Peyer's patch (tissue), 4 donors: ENCODE measurements at regions not wholly inside any gene's neighbourhood (a gene's known extent, or its start where the extent isn't known, plus 50 kb on each side); places are given as distances from the start of the nearest gene placed in this dataset.
"Not testable (repeated sequence)": the region's sequence is repeated elsewhere in the genome, so short reads cannot be mapped to it uniquely, and the experiment has no call there.

ENCODE experiments used
- CTCF ChIP-seq, 6 experiments: fragments of 450-650 bp in 4 of 6; fragments of 200-600 bp in 2 of 6; sonication (generic) in 1 of 6; IDR thresholded peaks; one replicate each; pipeline ENCODE4 v1.5.1; 2017 to 2019; ENCODE audit warnings: antibody characterized with exemption in 6 of 6, mild to moderate bottlenecking in 3 of 6, moderate library complexity in 1 of 6
- POLR2A ChIP-seq, 2 donors: fragments of 450-650 bp; IDR thresholded peaks; one replicate each; pipeline ENCODE4 v1.5.1; 2017; ENCODE audit warnings: antibody characterized with exemption in 2 of 2, mild to moderate bottlenecking in 2 of 2, moderate library complexity in 2 of 2

- TF ChIP-seq CTCF, POLR2A (IDR thresholded peaks at IDR 0.05): not testable (repeated sequence)
These were observed 425.0 kb downstream of the NPIPA8 start for GRCh38 chr16:17911578-17911977.
